Type B pancreatic cell (in vitro differentiated cells): ENCODE measurements at regions not wholly inside any gene's neighbourhood (a gene's known extent, or its start where the extent isn't known, plus 50 kb on each side); places are given as distances from the start of the nearest gene placed in this dataset.
"Not testable (repeated sequence)": the region's sequence is repeated elsewhere in the genome, so short reads cannot be mapped to it uniquely, and the experiment has no call there.

ENCODE experiments used
- DNase-seq: peaks from one replicate; pipeline ENCODE4 v3.0.0; 2021; ENCODE audit warnings: mixed read lengths; ENCODE audit not compliant: unreplicated experiment; ENCODE audit errors: extremely low spot score
- H3K27ac Mint-ChIP-seq: 2 replicates; pipeline ENCODE4 v1.8.0; 2021; ENCODE audit warnings: mild to moderate bottlenecking, mixed read lengths
- H3K27me3 Mint-ChIP-seq: 2 replicates; pipeline ENCODE4 v1.8.0; 2021; ENCODE audit warnings: mixed read lengths
- H3K36me3 Mint-ChIP-seq: 2 replicates; pipeline ENCODE4 v1.8.0; 2021; ENCODE audit warnings: mixed read lengths
- H3K4me1 Mint-ChIP-seq: one replicate; pipeline ENCODE4 v1.8.0; 2021; ENCODE audit warnings: mixed read lengths; ENCODE audit not compliant: unreplicated experiment
- H3K4me3 Mint-ChIP-seq: 2 replicates; pipeline ENCODE4 v1.8.0; 2021; ENCODE audit warnings: mild to moderate bottlenecking, mixed read lengths
- H3K9me3 Mint-ChIP-seq: 2 replicates; pipeline ENCODE4 v1.8.0; 2021; ENCODE audit warnings: mixed read lengths

DNA sequence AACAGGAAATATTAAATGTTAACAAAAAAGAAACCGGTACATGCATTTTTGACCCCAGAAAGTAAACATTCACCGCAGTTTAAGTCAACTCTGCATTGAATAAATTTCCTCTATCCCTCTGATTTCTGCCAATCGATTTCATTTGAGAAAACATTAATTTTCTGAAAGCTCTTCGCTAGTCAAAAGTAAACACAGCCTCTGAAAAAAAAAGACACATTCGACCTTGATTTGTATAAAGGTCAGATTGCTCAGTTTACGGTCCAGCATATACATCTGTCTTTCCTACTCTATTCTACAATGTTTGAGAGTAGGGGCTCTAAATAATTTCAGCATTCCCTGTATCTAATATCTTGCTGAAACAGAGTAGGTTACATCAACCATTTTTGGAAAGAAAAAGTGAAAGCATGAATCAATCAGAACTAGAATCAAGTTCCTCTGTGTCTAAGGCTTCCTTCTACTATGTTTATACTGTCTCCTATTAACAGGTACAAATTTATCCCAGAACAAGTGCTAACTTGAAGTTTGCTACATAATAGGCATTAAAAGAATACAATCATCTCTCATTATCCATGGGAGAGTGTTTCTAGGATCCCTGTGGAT, 243.8 kb downstream of the UBE2NL start:
- not testable (repeated sequence) for H3K4me3 Mint-ChIP-seq

DNA sequence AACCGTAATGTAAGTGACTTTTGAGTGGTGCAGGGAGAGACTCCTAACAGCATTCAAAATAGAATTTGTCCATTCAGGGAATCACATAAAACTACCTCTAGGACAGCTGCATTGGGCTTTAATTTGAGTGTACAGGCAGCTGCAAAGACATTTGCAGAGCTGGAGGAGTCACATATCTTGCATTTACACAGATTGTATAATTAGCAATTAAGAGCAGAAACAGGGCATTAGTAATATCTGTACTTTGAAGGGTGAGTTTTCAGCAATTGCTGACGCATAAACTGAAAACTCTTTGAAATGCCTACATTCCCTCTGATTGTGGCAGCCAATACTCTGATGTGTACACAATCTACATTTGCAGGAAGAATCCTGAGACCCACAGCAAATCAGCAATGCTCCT, 245.6 kb downstream of the UBE2NL start:
- not testable (repeated sequence) for H3K27ac Mint-ChIP-seq, H3K4me3 Mint-ChIP-seq, H3K36me3 Mint-ChIP-seq, H3K4me1 Mint-ChIP-seq, DNase-seq, H3K27me3 Mint-ChIP-seq, H3K9me3 Mint-ChIP-seq

More for the DNA sequence above, 243.8 kb downstream of the UBE2NL start:
- not testable (repeated sequence) for H3K36me3 Mint-ChIP-seq, H3K27ac Mint-ChIP-seq, H3K27me3 Mint-ChIP-seq, H3K9me3 Mint-ChIP-seq, H3K4me1 Mint-ChIP-seq, DNase-seq

DNA sequence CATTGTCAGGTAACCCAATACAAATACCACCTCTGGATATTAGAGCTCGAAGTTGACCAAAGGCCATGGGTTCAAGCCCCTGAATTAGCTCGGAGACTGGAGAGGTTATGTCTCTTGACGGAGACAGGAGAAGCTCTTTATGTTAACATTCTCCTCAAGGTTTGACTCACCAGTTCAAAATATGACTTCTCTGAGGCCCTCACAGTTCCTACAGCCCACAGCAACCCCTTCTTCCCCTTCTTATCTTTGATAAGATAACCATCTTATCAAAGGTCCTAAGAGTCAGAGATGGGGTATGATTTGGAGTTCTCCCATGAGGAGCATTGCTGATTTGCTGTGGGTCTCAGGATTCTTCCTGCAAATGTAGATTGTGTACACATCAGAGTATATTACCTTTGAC, 246.6 kb downstream of the UBE2NL start:
- H3K27me3 Mint-ChIP-seq, H3K27ac Mint-ChIP-seq, H3K4me3 Mint-ChIP-seq, H3K4me1 Mint-ChIP-seq, H3K36me3 Mint-ChIP-seq, DNase-seq, H3K9me3 Mint-ChIP-seq: not testable (repeated sequence)

DNA sequence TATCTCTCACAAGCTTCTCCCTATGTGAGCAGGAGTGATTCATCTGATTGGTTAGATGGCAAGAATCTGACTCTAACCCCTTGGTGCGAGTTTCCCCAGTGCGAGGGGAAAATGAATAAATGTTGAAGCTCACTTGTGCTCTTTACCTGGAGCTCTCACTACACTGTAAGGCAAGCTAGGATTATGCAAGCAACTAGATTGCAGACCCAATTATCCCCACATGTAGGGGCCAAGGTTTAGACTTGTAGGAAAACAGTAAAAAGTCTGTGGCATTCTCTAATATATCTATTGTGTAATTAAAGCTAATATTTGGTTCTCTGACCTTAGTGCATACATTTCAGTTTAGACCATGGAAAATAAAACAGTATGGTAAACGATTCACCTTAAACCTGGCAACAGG, 247.2 kb downstream of the UBE2NL start:
- H3K9me3 Mint-ChIP-seq, H3K4me3 Mint-ChIP-seq, H3K27ac Mint-ChIP-seq, H3K4me1 Mint-ChIP-seq, H3K36me3 Mint-ChIP-seq, DNase-seq, H3K27me3 Mint-ChIP-seq: not testable (repeated sequence)

DNA sequence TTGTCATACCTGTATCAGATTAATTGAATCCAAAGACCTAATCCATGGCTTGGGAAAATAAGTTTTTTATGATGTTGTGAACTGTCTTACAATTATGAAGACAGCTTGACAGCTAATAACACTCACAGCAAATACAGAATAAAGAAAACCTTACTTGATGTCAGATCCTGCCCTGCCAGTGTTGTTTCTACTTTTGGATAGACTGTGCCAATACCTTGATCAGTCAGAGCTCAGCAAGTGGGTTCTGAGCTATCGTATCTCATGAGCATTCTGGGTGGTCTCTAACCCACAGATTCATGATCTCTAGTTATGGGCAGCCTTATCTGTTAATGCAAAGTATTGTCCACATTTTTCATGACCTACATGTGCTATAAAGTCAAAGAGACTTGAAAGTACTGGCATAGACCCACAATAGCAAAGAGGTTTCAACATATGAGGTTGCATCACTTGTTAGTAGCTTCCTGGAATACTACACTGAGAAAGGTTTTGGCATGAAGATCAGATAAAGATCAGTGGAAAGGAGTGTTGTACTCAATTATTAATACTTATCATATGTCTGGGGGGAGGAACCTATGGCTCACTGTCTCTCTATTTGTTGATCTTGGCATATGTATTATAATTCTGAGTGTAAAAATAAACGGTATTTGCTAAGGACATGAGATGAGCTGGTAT, 250.7 kb downstream of the UBE2NL start:
- not testable (repeated sequence) for DNase-seq, H3K27me3 Mint-ChIP-seq, H3K36me3 Mint-ChIP-seq, H3K4me1 Mint-ChIP-seq, H3K27ac Mint-ChIP-seq, H3K4me3 Mint-ChIP-seq, H3K9me3 Mint-ChIP-seq

DNA sequence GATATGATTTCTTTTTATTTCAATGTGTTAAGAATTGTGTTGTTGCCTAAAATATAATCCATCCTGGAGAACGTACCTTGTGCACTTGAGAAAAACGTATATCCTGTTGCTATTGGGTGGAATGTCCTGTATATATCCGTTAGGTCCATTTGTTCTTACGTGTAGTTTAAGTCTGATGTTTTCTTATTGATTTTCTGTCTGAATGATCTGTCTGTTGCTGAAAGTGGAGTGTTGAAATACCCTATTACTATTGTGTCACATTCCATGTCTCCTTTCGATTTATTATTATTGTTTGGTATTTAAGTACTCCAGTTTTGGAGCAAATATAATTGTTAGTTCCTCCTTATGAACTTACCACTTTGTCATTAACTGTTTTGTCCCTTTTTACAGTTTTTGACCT, 270.6 kb downstream of the UBE2NL start:
- H3K36me3 Mint-ChIP-seq, H3K27me3 Mint-ChIP-seq, H3K4me3 Mint-ChIP-seq, DNase-seq, H3K4me1 Mint-ChIP-seq, H3K9me3 Mint-ChIP-seq, H3K27ac Mint-ChIP-seq: not testable (repeated sequence)

DNA sequence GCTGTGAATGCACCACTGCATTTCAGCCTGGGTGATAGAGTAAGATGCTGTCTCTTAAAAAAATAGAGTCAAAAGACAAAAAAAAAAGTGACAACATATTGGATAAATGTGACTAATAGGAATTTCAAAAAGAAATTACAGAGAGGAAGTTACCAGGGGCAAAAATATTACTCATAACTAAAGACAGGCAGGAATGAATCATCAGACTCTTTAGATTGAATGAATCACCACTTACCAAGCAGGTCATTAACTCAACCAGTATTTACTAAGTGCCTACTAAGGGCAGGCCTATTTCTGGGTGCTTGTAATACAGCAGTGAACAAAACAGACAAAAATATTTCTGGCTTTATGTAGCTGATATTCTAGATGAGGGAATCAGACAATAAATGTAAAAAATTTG, 301.3 kb downstream of the UBE2NL start:
- H3K4me1 Mint-ChIP-seq, H3K27ac Mint-ChIP-seq, H3K4me3 Mint-ChIP-seq, H3K36me3 Mint-ChIP-seq, H3K27me3 Mint-ChIP-seq, H3K9me3 Mint-ChIP-seq, DNase-seq: not testable (repeated sequence)

DNA sequence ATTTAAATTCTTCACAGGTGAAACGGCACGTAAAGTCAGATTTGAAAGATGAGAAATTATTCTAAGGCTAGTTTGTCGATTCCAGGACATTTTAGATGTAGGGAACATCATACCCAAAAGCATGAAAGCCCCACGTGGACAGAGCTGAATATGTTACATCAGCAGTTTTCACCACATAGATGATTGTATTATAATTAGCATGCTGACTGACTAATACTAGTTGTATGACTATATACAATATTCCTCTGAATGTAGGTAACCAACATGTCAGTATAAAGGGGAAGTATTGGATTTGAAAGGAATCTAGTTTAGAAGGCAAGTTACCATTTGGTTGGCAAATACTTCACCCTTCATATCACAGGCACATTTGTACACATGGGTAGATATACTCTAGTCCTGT, 304.6 kb downstream of the UBE2NL start:
- not testable (repeated sequence) for H3K36me3 Mint-ChIP-seq, H3K27ac Mint-ChIP-seq, DNase-seq, H3K9me3 Mint-ChIP-seq, H3K27me3 Mint-ChIP-seq, H3K4me1 Mint-ChIP-seq, H3K4me3 Mint-ChIP-seq

DNA sequence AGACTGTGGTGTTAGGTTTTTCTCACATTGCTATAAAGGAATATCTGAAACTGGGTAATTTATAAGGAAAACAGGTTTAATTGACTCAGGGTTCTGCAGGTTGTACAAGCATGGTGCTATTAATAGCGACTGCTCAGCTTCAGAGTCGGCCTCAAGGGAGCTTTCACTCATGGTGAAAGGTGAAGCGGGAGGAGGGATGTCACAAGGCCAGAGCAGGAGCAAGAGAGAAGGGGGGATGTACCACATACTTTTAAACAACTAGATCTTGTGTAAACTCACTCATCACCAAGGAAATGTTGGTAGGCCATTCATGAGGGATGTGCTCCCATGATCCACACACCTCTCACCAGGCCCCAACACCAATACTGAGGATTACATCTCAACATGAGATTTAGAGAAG, 313.2 kb downstream of the UBE2NL start:
- H3K9me3 Mint-ChIP-seq, H3K4me1 Mint-ChIP-seq, H3K4me3 Mint-ChIP-seq, H3K27me3 Mint-ChIP-seq, DNase-seq, H3K27ac Mint-ChIP-seq, H3K36me3 Mint-ChIP-seq: not testable (repeated sequence)

DNA sequence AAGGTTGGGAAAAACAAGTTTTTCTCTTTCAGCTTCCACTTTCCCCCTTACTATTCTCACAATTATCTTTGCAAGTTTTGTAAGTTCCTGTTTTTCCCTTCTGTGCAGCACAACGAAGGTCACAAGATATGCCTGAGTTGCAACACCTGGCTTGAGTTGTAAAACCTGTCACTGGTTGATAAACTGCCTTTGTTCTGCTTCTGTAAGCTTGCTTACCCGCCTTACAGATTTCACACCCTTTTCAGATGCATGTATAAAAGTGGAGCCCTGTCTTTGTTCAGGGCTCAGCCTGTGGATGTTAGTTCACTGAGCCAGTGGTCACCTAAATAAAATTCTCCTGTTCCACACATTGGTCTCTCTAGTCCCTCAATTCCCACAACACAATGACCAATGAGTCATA, 318.9 kb downstream of the UBE2NL start:
- H3K4me1 Mint-ChIP-seq, H3K27me3 Mint-ChIP-seq, H3K4me3 Mint-ChIP-seq, H3K36me3 Mint-ChIP-seq, H3K27ac Mint-ChIP-seq, H3K9me3 Mint-ChIP-seq, DNase-seq: not testable (repeated sequence)

DNA sequence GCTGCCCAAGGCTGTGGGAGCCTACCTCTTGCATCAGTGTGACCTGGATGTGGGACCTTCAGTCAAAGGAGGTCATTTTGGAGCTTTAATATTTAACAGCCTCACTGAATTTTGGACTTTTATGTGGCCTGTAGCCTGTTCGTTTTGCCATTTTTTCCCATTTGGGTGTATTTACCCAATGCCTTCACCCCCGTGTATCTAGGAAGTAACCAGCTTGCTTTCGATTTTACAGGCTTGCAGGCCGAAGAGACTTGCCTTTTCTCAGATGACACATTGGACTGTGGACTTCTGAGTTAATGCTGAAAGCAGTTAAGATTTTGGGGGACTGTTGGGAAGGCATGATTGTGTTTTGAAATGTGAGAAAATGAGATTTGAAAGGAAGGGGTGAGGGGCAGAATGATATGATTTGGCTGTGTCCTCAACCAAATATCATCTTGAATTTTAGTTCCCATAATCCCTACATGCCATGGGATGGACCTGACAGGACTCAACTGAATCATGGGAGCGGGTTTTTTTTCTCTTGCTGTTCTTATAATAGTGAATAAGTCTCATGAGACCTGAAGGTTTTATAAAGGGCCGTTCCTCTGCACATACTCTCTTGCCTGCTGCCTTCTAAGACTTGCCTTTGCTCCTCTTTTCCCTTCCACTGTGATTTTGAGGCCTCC, 324.6 kb downstream of the UBE2NL start:
- H3K4me1 Mint-ChIP-seq, DNase-seq, H3K4me3 Mint-ChIP-seq, H3K27me3 Mint-ChIP-seq, H3K27ac Mint-ChIP-seq, H3K36me3 Mint-ChIP-seq, H3K9me3 Mint-ChIP-seq: not testable (repeated sequence)
